SH-SY5Y (cell line): ENCODE measurements at regions not wholly inside any gene's neighbourhood (a gene's known extent, or its start where the extent isn't known, plus 50 kb on each side); places are given as distances from the start of the nearest gene placed in this dataset.

Experiments
- GATA2 ChIP-seq: IDR thresholded peaks from 2 replicates; pipeline ENCODE4 v1.6.1; 2011; ENCODE audit warnings: mild to moderate bottlenecking, low read depth, low read length
- GATA3 ChIP-seq: IDR thresholded peaks from 2 replicates; pipeline ENCODE4 v1.6.1; 2011; ENCODE audit warnings: low read depth, mild to moderate bottlenecking, low read length, moderate library complexity

- peak; percentile 57; the same call in 1 of the 2 replicates for TF ChIP-seq GATA2
- peak; percentile 82 for TF ChIP-seq GATA3
These were observed 245.0 kb downstream of the KCNJ2 start for GRCh38 chr17:70414300-70414699.
